ENCODE measurements at regions not wholly inside any gene's neighbourhood (a gene's known extent, or its start where the extent isn't known, plus 50 kb on each side); places are given as distances from the start of the nearest gene placed in this dataset.

DNA sequence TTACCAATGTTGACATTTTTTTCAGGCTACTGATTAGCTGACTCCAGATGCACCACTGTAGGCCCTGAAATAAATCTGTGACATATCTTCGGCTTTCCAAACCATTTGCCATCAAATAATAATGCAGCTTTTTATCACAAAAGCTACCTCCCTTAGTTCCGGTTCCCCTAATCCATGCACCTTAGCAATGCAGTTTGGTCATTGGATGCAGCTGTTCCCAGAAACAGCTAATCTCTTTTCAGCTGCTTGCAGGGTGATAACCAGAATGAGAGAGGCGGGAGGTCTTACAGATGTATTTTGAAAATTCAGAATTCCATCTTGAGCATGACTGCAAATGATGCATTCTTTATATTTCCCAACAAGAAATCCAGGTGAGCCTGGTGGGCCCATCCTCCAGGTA lies 646.2 kb downstream of the SOX5 start:
- Histone ChIP-seq H3K9me3 (no peaks in the 10 kb centered on the region), H3K36me3 (ENCODE audit: control insufficient read depth, insufficient read depth, low read length) (no peaks in the 10 kb centered on the region), H3K4me1 (no peaks in the 10 kb centered on the region), H3K4me3 (ENCODE audit: low read depth, low read length) (no peak overlapping the region), H3K27me3 (replicated peaks; ENCODE audit: control insufficient read depth, insufficient read depth, low read length) (no peaks in the 10 kb centered on the region)
- Mint-ChIP-seq H3K4me1 (ENCODE audit: low read depth, unreplicated experiment) (no peaks in the 10 kb centered on the region), H3K27ac (ENCODE audit: unreplicated experiment) (no peak overlapping the region), H3K4me3 (ENCODE audit: unreplicated experiment) (no peak overlapping the region), H3K9me3 (ENCODE audit: unreplicated experiment) (no peaks in the 10 kb centered on the region), H3K36me3 (ENCODE audit: insufficient read depth, unreplicated experiment) (no peaks in the 10 kb centered on the region), H3K27me3 (ENCODE audit: insufficient read depth, unreplicated experiment) (peaks cover 3% of the 10 kb centered on the region)
- POLR2A ChIA-PET = no interaction called here
- BruUV-seq (replicated peaks) = no TSS peak
- CTCF ChIA-PET = no interaction called here
- TF ChIP-seq, protein P1, sequence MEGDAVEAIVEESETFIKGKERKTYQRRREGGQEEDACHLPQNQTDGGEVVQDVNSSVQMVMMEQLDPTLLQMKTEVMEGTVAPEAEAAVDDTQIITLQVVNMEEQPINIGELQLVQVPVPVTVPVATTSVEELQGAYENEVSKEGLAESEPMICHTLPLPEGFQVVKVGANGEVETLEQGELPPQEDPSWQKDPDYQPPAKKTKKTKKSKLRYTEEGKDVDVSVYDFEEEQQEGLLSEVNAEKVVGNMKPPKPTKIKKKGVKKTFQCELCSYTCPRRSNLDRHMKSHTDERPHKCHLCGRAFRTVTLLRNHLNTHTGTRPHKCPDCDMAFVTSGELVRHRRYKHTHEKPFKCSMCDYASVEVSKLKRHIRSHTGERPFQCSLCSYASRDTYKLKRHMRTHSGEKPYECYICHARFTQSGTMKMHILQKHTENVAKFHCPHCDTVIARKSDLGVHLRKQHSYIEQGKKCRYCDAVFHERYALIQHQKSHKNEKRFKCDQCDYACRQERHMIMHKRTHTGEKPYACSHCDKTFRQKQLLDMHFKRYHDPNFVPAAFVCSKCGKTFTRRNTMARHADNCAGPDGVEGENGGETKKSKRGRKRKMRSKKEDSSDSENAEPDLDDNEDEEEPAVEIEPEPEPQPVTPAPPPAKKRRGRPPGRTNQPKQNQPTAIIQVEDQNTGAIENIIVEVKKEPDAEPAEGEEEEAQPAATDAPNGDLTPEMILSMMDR (IDR thresholded peaks at IDR 0.05; ENCODE audit: insufficient read depth in 1 of 2, low read depth in 1 of 2, low read length in 1 of 2, severe bottlenecking in 1 of 2, unreplicated experiment in 1 of 2) = no peak
- intact Hi-C loops (cut with micrococcal nuclease; ENCODE audit: unreplicated experiment) = no loop called here
- no peak for DNase-seq

DNA sequence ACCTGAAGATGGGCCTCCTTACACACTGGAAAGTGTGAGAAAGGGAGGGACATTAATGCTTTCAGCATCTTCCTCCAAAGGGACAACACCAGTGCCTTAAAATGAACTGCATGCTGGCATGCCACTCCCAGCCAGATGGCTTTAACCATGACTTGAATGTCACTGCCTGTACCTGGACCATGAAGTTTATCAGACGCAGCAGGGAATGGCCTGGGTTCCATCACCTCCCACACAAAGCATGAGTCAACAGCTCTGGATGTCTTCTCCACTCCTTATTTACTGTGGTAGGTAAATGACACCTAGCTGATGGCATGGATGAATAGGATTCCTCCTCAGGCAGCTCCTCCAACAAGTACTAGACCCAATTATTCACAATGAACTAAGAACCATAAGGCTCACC lies 645.6 kb downstream of the SOX5 start:
- no peak overlapping the region for H3K4me3 Mint-ChIP-seq (ENCODE audit: unreplicated experiment)
- H3K27ac Mint-ChIP-seq (ENCODE audit: unreplicated experiment) = no peak overlapping the region

DNA sequence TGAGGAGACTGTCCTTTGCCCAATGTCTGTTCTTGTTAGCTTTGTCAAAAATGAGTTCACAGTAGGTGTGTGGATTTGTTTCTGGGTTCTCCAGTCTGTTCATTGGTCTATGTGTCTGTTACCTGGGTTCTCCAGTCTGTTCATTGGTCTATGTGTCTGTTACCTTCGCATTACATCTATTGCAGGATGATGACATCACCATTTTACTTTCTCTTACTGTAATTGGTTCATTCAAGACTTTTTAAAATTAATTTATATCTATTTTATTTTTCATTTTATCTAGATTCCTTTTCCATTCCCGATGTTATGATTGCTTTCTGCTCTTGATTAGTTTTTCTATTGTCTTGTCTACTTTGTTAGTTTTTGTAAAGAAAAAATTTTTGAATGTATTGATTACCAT lies 615.5 kb downstream of the SOX5 start:
- Mint-ChIP-seq H3K4me1 (ENCODE audit: low read depth, unreplicated experiment) (no peaks in the 10 kb centered on the region), H3K36me3 (ENCODE audit: insufficient read depth, unreplicated experiment) (no peaks in the 10 kb centered on the region)

More for the DNA sequence above, 645.6 kb downstream of the SOX5 start:
- Histone ChIP-seq H3K27me3 (replicated peaks; ENCODE audit: control insufficient read depth, insufficient read depth, low read length) (no peaks in the 10 kb centered on the region), H3K9me3 (no peaks in the 10 kb centered on the region), H3K4me1 (no peaks in the 10 kb centered on the region), H3K4me3 (ENCODE audit: low read depth, low read length) (no peak overlapping the region), H3K36me3 (ENCODE audit: control insufficient read depth, insufficient read depth, low read length) (no peaks in the 10 kb centered on the region)
- Mint-ChIP-seq H3K27me3 (ENCODE audit: insufficient read depth, unreplicated experiment) (peaks cover 5% of the 10 kb centered on the region), H3K9me3 (ENCODE audit: unreplicated experiment) (no peaks in the 10 kb centered on the region), H3K36me3 (ENCODE audit: insufficient read depth, unreplicated experiment) (no peaks in the 10 kb centered on the region), H3K4me1 (ENCODE audit: low read depth, unreplicated experiment) (no peaks in the 10 kb centered on the region)
- DNase-seq = no peak
- intact Hi-C loops (cut with micrococcal nuclease; ENCODE audit: unreplicated experiment) = no loop called here
- TF ChIP-seq, protein P1 (IDR thresholded peaks at IDR 0.05; ENCODE audit: insufficient read depth in 1 of 2, low read depth in 1 of 2, low read length in 1 of 2, severe bottlenecking in 1 of 2, unreplicated experiment in 1 of 2) = no peak
- POLR2A ChIA-PET = no interaction called here
- CTCF ChIA-PET = no interaction called here
- BruUV-seq (replicated peaks) = no TSS peak

More for the DNA sequence above, 615.5 kb downstream of the SOX5 start:
- Mint-ChIP-seq H3K4me3 (ENCODE audit: unreplicated experiment) (no peak overlapping the region), H3K9me3 (ENCODE audit: unreplicated experiment) (no peaks in the 10 kb centered on the region), H3K27ac (ENCODE audit: unreplicated experiment) (no peak overlapping the region), H3K27me3 (ENCODE audit: insufficient read depth, unreplicated experiment) (peaks cover 7% of the 10 kb centered on the region)
- intact Hi-C loops (cut with micrococcal nuclease; ENCODE audit: unreplicated experiment) = no loop called here
- BruUV-seq (replicated peaks) = no TSS peak
- Histone ChIP-seq H3K27me3 (replicated peaks; ENCODE audit: control insufficient read depth, insufficient read depth, low read length) (no peaks in the 10 kb centered on the region), H3K9me3 (no peaks in the 10 kb centered on the region), H3K36me3 (ENCODE audit: control insufficient read depth, insufficient read depth, low read length) (no peaks in the 10 kb centered on the region), H3K4me3 (ENCODE audit: low read depth, low read length) (no peak overlapping the region), H3K4me1 (no peaks in the 10 kb centered on the region)
- ChIA-PET POLR2A (no interaction called here), CTCF (no interaction called here)
- no peak for DNase-seq
- TF ChIP-seq, protein P1 (IDR thresholded peaks at IDR 0.05; ENCODE audit: insufficient read depth in 1 of 2, low read depth in 1 of 2, low read length in 1 of 2, severe bottlenecking in 1 of 2, unreplicated experiment in 1 of 2) = no peak

Measured in Caco-2 (cell line).